Endothelial cell of umbilical vein (primary cell): ENCODE measurements at regions not wholly inside any gene's neighbourhood (a gene's known extent, or its start where the extent isn't known, plus 50 kb on each side); places are given as distances from the start of the nearest gene placed in this dataset.

Source experiments
- BruUV-seq: library from RNA; stranded (reverse); fragments of 400-500 nt; replicated peaks from 2 replicates; lab custom pipeline; 2021; lab: Mats Ljungman, UMichigan
- CTCF ChIA-PET: fragments of 300-600, 350-600 bp; sonication (Branson Sonifier 250); formaldehyde crosslinking; loops from one replicate; lab custom pipeline; 2021; ENCODE audit warnings: antibody characterized with exemption, inconsistent platforms; lab: Charles Lee
- POLR2A ChIA-PET: fragments of 300-600, 350-600 bp; sonication (Branson Sonifier 250); formaldehyde crosslinking; loops from one replicate; lab custom pipeline; 2021; ENCODE audit warnings: antibody characterized with exemption, inconsistent platforms; lab: Charles Lee
- DNase-seq: peaks from one replicate; pipeline ENCODE4 v3.0.0-alpha.2; 2011; ENCODE audit warnings: low read depth, low spot score
- FAIRE-seq: peaks from 2 replicates; lab custom pipeline; 2011; peaks lifted over from hg19 to GRCh38; lab: Jason Lieb, UNC
- H2AFZ ChIP-seq: 2 replicates; pipeline ENCODE4 v1.6.0; 2012; ENCODE audit warnings: low read depth, low read length, control low read depth, inconsistent platforms
- H3K27ac ChIP-seq: 2 replicates; pipeline ENCODE4 v1.5.1; 2011; ENCODE audit warnings: low read depth, mild to moderate bottlenecking, control low read depth, low read length, moderate library complexity; ENCODE audit not compliant: insufficient read depth
- H3K27me3 ChIP-seq, 2 experiments: 2 replicates each; pipeline versions ENCODE4 v1.6.0 to v1.6.1; 2011; ENCODE audit warnings: low read length in 2 of 2, mixed read lengths in 1 of 2; ENCODE audit not compliant: control insufficient read depth in 2 of 2, insufficient read depth in 2 of 2
- H3K36me3 ChIP-seq, 2 experiments: 2 replicates in 1 of 2; 3 replicates in 1 of 2; pipeline ENCODE4 v1.5.1; 2011; ENCODE audit warnings: low read length in 2 of 2, mild to moderate bottlenecking in 1 of 2, moderate library complexity in 1 of 2; ENCODE audit not compliant: control insufficient read depth in 2 of 2, insufficient read depth in 2 of 2; ENCODE audit errors: extremely low read depth in 1 of 2
- H3K4me1 ChIP-seq: 3 replicates; pipeline ENCODE4 v1.5.1; 2011; ENCODE audit warnings: mild to moderate bottlenecking, low read length; ENCODE audit not compliant: control insufficient read depth, insufficient read depth; ENCODE audit errors: extremely low read depth
- H3K4me2 ChIP-seq: 2 replicates; pipeline ENCODE4 v1.6.1; 2011; ENCODE audit warnings: low read length, control low read depth, mixed read lengths; ENCODE audit not compliant: insufficient read depth
- H3K4me3 ChIP-seq, 3 experiments: fragments of 200-600 bp in 1 of 3; sonication (generic), shearing (Covaris generic) in 1 of 3; replicated peaks in 1 of 3; 2 replicates each; pipeline ENCODE4 v1.5.1; 2011 to 2016; ENCODE audit warnings: control low read depth in 3 of 3, low read length in 3 of 3, mild to moderate bottlenecking in 2 of 3, inconsistent platforms in 1 of 3, low read depth in 1 of 3, moderate library complexity in 1 of 3; ENCODE audit not compliant: insufficient read depth in 1 of 3
- H3K79me2 ChIP-seq: 2 replicates; pipeline ENCODE4 v1.6.0; 2012; ENCODE audit warnings: low read length, inconsistent platforms; ENCODE audit not compliant: control insufficient read depth, insufficient read depth
- H3K9ac ChIP-seq: replicated peaks from 2 replicates; pipeline ENCODE3; 2011; ENCODE audit warnings: low read length, control low read depth; ENCODE audit not compliant: insufficient read depth; ENCODE audit errors: extremely low read depth
- H3K9me1 ChIP-seq: replicated peaks from 3 replicates; pipeline ENCODE4 v1.6.0; 2011; ENCODE audit warnings: mild to moderate bottlenecking, low read length; ENCODE audit not compliant: control insufficient read depth, insufficient read depth; ENCODE audit errors: extremely low read depth
- H3K9me3 ChIP-seq: replicated peaks from 2 replicates; pipeline ENCODE4 v1.5.1; 2012; ENCODE audit warnings: low read length, inconsistent platforms; ENCODE audit not compliant: control insufficient read depth, insufficient read depth
- H4K20me1 ChIP-seq: replicated peaks from 2 replicates; pipeline ENCODE3; 2011; ENCODE audit warnings: mild to moderate bottlenecking, low read length; ENCODE audit not compliant: control insufficient read depth, insufficient read depth; ENCODE audit errors: extremely low read depth
- EZH2 ChIP-seq: IDR thresholded peaks from 2 replicates; pipeline ENCODE4 v1.6.1; 2012; ENCODE audit warnings: borderline replicate concordance, low read depth, mild to moderate bottlenecking, moderate library complexity, low read length, inconsistent platforms; ENCODE audit not compliant: severe bottlenecking
- FOS ChIP-seq: IDR thresholded peaks from 2 replicates; pipeline ENCODE4 v1.6.1; 2011; ENCODE audit warnings: mild to moderate bottlenecking, low read length, moderate library complexity, borderline replicate concordance; ENCODE audit not compliant: insufficient read depth
- GATA2 ChIP-seq: IDR thresholded peaks from 2 replicates; pipeline ENCODE4 v1.7.0; 2011; ENCODE audit warnings: low read depth, mild to moderate bottlenecking, moderate library complexity, mixed read lengths, low read length; ENCODE audit not compliant: insufficient read length, insufficient read depth
- JUN ChIP-seq: IDR thresholded peaks from 2 replicates; pipeline ENCODE4 v1.6.1; 2011; ENCODE audit warnings: borderline replicate concordance, low read depth; ENCODE audit not compliant: insufficient read length, insufficient read depth
- MYC ChIP-seq: IDR thresholded peaks from one replicate; pipeline ENCODE4 v1.6.1; 2011; ENCODE audit warnings: mild to moderate bottlenecking, low read depth, low read length
- POLR2A ChIP-seq: IDR thresholded peaks from 2 replicates; pipeline ENCODE4 v1.6.1; 2012; ENCODE audit warnings: low read depth, mild to moderate bottlenecking, control low read depth, low read length
- POLR2AphosphoS5 ChIP-seq: IDR thresholded peaks from 2 replicates; pipeline ENCODE4 v1.6.1; 2012; ENCODE audit warnings: low read depth, mild to moderate bottlenecking, control low read depth, low read length, moderate library complexity; ENCODE audit not compliant: insufficient read depth
- dilution Hi-C: fragments of 300-500 bp; cut with MboI; formaldehyde crosslinking; loops from one replicate; pipeline ENCODE4 v1.15.0; 2019; ENCODE audit warnings: low sequenced_read_pairs; ENCODE audit not compliant: extremely low pct_ligation_motif_present
- intact Hi-C: fragments of 100-400 bp; cut with micrococcal nuclease; formaldehyde crosslinking; loops from one replicate; pipeline ENCODE4 v1.10.0; 2022
- TF ChIP-seq, protein P1 (sequence below), 2 donors: IDR thresholded peaks; 1 replicate in 1 of 2; 2 replicates in 1 of 2; pipeline ENCODE4 v1.5.1; 2011; ENCODE audit warnings: low read length in 2 of 2, mild to moderate bottlenecking in 2 of 2, moderate library complexity in 2 of 2, control low read depth in 1 of 2, inconsistent platforms in 1 of 2, low read depth in 1 of 2; ENCODE audit not compliant: insufficient read depth in 1 of 2; ENCODE audit errors: extremely low read depth in 1 of 2
- TF ChIP-seq, protein P2 (sequence below): IDR thresholded peaks from 2 replicates; pipeline ENCODE4 v1.6.1; 2011; ENCODE audit not compliant: insufficient read depth, insufficient read length

GRCh38 chr1:97999320-97999719 lies 78.5 kb upstream of the DPYD start:
- intact Hi-C loops = no loop called here
- Histone ChIP-seq H2AFZ (no peak overlapping the region), H3K27ac (no peak overlapping the region), H4K20me1 (no peaks in the 10 kb centered on the region), H3K9me3 (no peaks in the 10 kb centered on the region), H3K9me1 (no peaks in the 10 kb centered on the region), H3K27me3 (no peaks in the 10 kb centered on the region), H3K4me3 (no peak overlapping the region), H3K9ac (no peak overlapping the region), H3K36me3 (no peaks in the 10 kb centered on the region), H3K79me2 (no peaks in the 10 kb centered on the region), H3K4me2 (no peak overlapping the region), H3K4me1 (peaks cover 15% of the 10 kb centered on the region)
- TF ChIP-seq POLR2AphosphoS5 = no peak
- TF ChIP-seq, protein P1, sequence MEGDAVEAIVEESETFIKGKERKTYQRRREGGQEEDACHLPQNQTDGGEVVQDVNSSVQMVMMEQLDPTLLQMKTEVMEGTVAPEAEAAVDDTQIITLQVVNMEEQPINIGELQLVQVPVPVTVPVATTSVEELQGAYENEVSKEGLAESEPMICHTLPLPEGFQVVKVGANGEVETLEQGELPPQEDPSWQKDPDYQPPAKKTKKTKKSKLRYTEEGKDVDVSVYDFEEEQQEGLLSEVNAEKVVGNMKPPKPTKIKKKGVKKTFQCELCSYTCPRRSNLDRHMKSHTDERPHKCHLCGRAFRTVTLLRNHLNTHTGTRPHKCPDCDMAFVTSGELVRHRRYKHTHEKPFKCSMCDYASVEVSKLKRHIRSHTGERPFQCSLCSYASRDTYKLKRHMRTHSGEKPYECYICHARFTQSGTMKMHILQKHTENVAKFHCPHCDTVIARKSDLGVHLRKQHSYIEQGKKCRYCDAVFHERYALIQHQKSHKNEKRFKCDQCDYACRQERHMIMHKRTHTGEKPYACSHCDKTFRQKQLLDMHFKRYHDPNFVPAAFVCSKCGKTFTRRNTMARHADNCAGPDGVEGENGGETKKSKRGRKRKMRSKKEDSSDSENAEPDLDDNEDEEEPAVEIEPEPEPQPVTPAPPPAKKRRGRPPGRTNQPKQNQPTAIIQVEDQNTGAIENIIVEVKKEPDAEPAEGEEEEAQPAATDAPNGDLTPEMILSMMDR (IDR thresholded peaks at IDR 0.05; ENCODE audit: extremely low read depth in 1 of 2, insufficient read depth in 1 of 2, low read depth in 1 of 2, low read length in 2 of 2) = no peak
- TF ChIP-seq MYC = no peak
- no peak for TF ChIP-seq GATA2
- TF ChIP-seq POLR2A = no peak
- TF ChIP-seq JUN = no peak
- TF ChIP-seq EZH2 = no peak
- no peak for TF ChIP-seq FOS
- TF ChIP-seq, protein P2, sequence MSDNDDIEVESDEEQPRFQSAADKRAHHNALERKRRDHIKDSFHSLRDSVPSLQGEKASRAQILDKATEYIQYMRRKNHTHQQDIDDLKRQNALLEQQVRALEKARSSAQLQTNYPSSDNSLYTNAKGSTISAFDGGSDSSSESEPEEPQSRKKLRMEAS = no peak
- FAIRE-seq = no peak
- POLR2A ChIA-PET = no interaction called here
- BruUV-seq = no TSS peak
- CTCF ChIA-PET = interaction anchor here (0.7 to 0.9 kb wide), 2 partner anchors 80 to 469 kb away, joined by 3 to 4 read pairs; no protein-coding TSS in a partner anchor
- dilution Hi-C loops = no loop called here
- DNase-seq = no peak
